ENCODE measurements at regions not wholly inside any gene's neighbourhood (a gene's known extent, or its start where the extent isn't known, plus 50 kb on each side); places are given as distances from the start of the nearest gene placed in this dataset.
"Not testable (repeated sequence)": the region's sequence is repeated elsewhere in the genome, so short reads cannot be mapped to it uniquely, and the experiment has no call there.

- DNase-seq (no peak), ATAC-seq (ENCODE audit: poor library complexity) (no peak)
- Histone ChIP-seq H3K4me3 (ENCODE audit: low read length) (no peak overlapping the region), H3K4me1 (ENCODE audit: insufficient read depth, low read length) (no peaks in the 10 kb centered on the region), H3K27me3 (ENCODE audit: control insufficient read depth in 1 of 2, insufficient read depth in 2 of 2, low read length in 2 of 2) (no peaks in the 10 kb centered on the region), H3K9me3 (ENCODE audit: control insufficient read depth in 1 of 2, insufficient read depth in 1 of 2, low read length in 2 of 2) (no peaks in the 10 kb centered on the region), H3K36me3 (ENCODE audit: insufficient read depth, low read length) (no peaks in the 10 kb centered on the region), H3K27ac (ENCODE audit: low read depth in 1 of 2, low read length in 2 of 2) (no peak overlapping the region)
- Mint-ChIP-seq H3K27me3 (no peaks in the 10 kb centered on the region), H3K27ac (no peak overlapping the region), H3K4me3 (no peak overlapping the region), H3K4me1 (ENCODE audit: low read depth) (peaks cover 5% of the 10 kb centered on the region), H3K9me3 (peaks cover 3% of the 10 kb centered on the region), H3K36me3 (ENCODE audit: low read depth) (no peaks in the 10 kb centered on the region)
- no peak for TF ChIP-seq CTCF (IDR thresholded peaks at IDR 0.05)
- intact Hi-C loops (cut with DNase I, micrococcal nuclease): no loop called here
- CTCF ChIA-PET: no interaction called here
- POLR2A ChIA-PET: no interaction called here
Measured at GRCh38 chr6:5838656-5839396, 167.9 kb downstream of the NRN1 start.

DNA sequence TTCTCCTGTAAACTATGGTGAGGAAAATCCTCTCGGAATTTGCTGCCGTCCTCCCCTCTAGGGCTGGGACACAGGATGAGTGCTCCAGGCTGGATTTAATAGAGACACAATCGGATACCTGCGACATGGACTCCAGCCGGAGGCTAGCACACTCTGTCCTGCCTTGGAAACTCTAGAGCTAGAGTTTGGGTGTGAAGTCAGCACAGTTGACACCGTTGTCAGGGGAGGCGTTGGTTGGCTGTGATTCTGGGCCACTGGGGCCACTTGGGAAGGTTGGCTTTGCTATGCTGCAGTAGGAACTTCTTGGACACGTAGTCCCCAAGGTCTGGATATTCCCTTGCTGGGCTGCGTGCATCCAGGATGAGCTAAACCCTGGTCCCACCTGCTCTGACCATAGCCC, 169.4 kb downstream of the NRN1 start:
- ChIA-PET CTCF (no interaction called here), POLR2A (no interaction called here)
- H3K4me3 ChIP-seq (ENCODE audit: low read length): no peak overlapping the region
- peaks cover 13% of the 10 kb centered on the region for H3K4me1 ChIP-seq (ENCODE audit: insufficient read depth, low read length)
- H3K27ac Mint-ChIP-seq: no peak overlapping the region
- H3K27me3 ChIP-seq (ENCODE audit: control insufficient read depth in 1 of 2, insufficient read depth in 2 of 2, low read length in 2 of 2): no peaks in the 10 kb centered on the region
- no peak for ATAC-seq (ENCODE audit: poor library complexity)
- H3K27me3 Mint-ChIP-seq: no peaks in the 10 kb centered on the region
- no peaks in the 10 kb centered on the region for H3K36me3 Mint-ChIP-seq (ENCODE audit: low read depth)
- peaks cover 3% of the 10 kb centered on the region for H3K9me3 Mint-ChIP-seq
- intact Hi-C loops (cut with DNase I, micrococcal nuclease): no loop called here
- no peak overlapping the region for H3K27ac ChIP-seq (ENCODE audit: low read depth in 1 of 2, low read length in 2 of 2)
- TF ChIP-seq CTCF (IDR thresholded peaks at IDR 0.05): no peak
- H3K4me1 Mint-ChIP-seq (ENCODE audit: low read depth): peaks cover 12% of the 10 kb centered on the region
- no peak overlapping the region for H3K4me3 Mint-ChIP-seq
- no peak for DNase-seq
- no peaks in the 10 kb centered on the region for H3K36me3 ChIP-seq (ENCODE audit: insufficient read depth, low read length)
- H3K9me3 ChIP-seq (ENCODE audit: control insufficient read depth in 1 of 2, insufficient read depth in 1 of 2, low read length in 2 of 2): no peaks in the 10 kb centered on the region

- H3K36me3 ChIP-seq (ENCODE audit: insufficient read depth, low read length); ATAC-seq (ENCODE audit: poor library complexity); CTCF ChIA-PET; H3K4me3 Mint-ChIP-seq; H3K27ac Mint-ChIP-seq; H3K27ac ChIP-seq (ENCODE audit: low read depth in 1 of 2, low read length in 2 of 2); H3K27me3 ChIP-seq (ENCODE audit: control insufficient read depth in 1 of 2, insufficient read depth in 2 of 2, low read length in 2 of 2); DNase-seq; H3K27me3 Mint-ChIP-seq; intact Hi-C loops (cut with DNase I, micrococcal nuclease); H3K9me3 ChIP-seq (ENCODE audit: control insufficient read depth in 1 of 2, insufficient read depth in 1 of 2, low read length in 2 of 2); H3K9me3 Mint-ChIP-seq; H3K36me3 Mint-ChIP-seq (ENCODE audit: low read depth); H3K4me3 ChIP-seq (ENCODE audit: low read length); POLR2A ChIA-PET: not testable (repeated sequence)
- H3K4me1 Mint-ChIP-seq (ENCODE audit: low read depth): peaks cover 19% of the 10 kb centered on the region
- H3K4me1 ChIP-seq (ENCODE audit: insufficient read depth, low read length): peaks cover 20% of the 10 kb centered on the region
Measured at GRCh38 chr6:5836597-5836996, 170.1 kb downstream of the NRN1 start.

GRCh38 chr6:5833120-5833519, 173.6 kb downstream of the NRN1 start:
- Histone ChIP-seq H3K36me3 (ENCODE audit: insufficient read depth, low read length) (no peaks in the 10 kb centered on the region), H3K9me3 (ENCODE audit: control insufficient read depth in 1 of 2, insufficient read depth in 1 of 2, low read length in 2 of 2) (no peaks in the 10 kb centered on the region), H3K4me3 (ENCODE audit: low read length) (no peak overlapping the region), H3K4me1 (ENCODE audit: insufficient read depth, low read length) (peaks cover 34% of the 10 kb centered on the region), H3K27me3 (ENCODE audit: control insufficient read depth in 1 of 2, insufficient read depth in 2 of 2, low read length in 2 of 2) (no peaks in the 10 kb centered on the region), H3K27ac (ENCODE audit: low read depth in 1 of 2, low read length in 2 of 2) (no peak overlapping the region)
- Mint-ChIP-seq H3K4me1 (ENCODE audit: low read depth) (peaks cover 51% of the 10 kb centered on the region), H3K36me3 (ENCODE audit: low read depth) (no peaks in the 10 kb centered on the region), H3K9me3 (no peaks in the 10 kb centered on the region), H3K27ac (peak overlapping the region; percentile 79), H3K4me3 (no peak overlapping the region), H3K27me3 (no peaks in the 10 kb centered on the region)
- DNase-seq (no peak), ATAC-seq (ENCODE audit: poor library complexity) (no peak)
- intact Hi-C loops (cut with DNase I, micrococcal nuclease): no loop called here
- ChIA-PET CTCF (no interaction called here), POLR2A (interaction anchor here (0.7 to 1.2 kb wide), 5 partner anchors 18 to 174 kb away, joined by 3 to 4 read pairs (median 3); no protein-coding TSS in a partner anchor)
- no peak for TF ChIP-seq CTCF (IDR thresholded peaks at IDR 0.05)

Measured in CD4-positive, alpha-beta T cell (primary cell).